OCI-LY7 (cell line): ENCODE measurements at regions not wholly inside any gene's neighbourhood (a gene's known extent, or its start where the extent isn't known, plus 50 kb on each side); places are given as distances from the start of the nearest gene placed in this dataset.

ENCODE experiments used
- BruUV-seq: library from RNA; stranded (reverse); fragments of 400-500 nt; replicated peaks from 2 replicates; lab custom pipeline; 2021; lab: Mats Ljungman, UMichigan
- CTCF ChIA-PET: fragments of 300-600 bp; sonication (Branson Sonifier 250); formaldehyde crosslinking; loops from one replicate; lab custom pipeline; 2022; ENCODE audit warnings: antibody characterized with exemption; ENCODE audit not compliant: unreplicated experiment; lab: Charles Lee
- POLR2A ChIA-PET: fragments of 300-600 bp; sonication (Branson Sonifier 250); formaldehyde crosslinking; loops from one replicate; lab custom pipeline; 2022; ENCODE audit warnings: antibody characterized with exemption; lab: Charles Lee
- DNase-seq: peaks from one replicate; pipeline ENCODE4 v3.0.0-alpha.2; 2015; ENCODE audit warnings: low spot score
- H2AFZ ChIP-seq: fragments of 200-600 bp; sonication (generic), shearing (Covaris generic); 2 replicates; pipeline ENCODE4 v1.6.1; 2014; ENCODE audit warnings: mild to moderate bottlenecking, antibody characterized with exemption, low read length, moderate library complexity
- H3K27ac ChIP-seq: fragments of 200-600 bp; sonication (generic); 2 replicates; pipeline ENCODE4 v1.5.1; 2014; ENCODE audit warnings: mixed run types, low read depth, mild to moderate bottlenecking, moderate library complexity, low read length, inconsistent platforms; ENCODE audit not compliant: poor library complexity, severe bottlenecking
- H3K36me3 ChIP-seq: fragments of 200-600 bp; sonication (generic); 2 replicates; pipeline ENCODE4 v1.6.1; 2014; ENCODE audit warnings: mild to moderate bottlenecking, antibody characterized with exemption, low read length, moderate library complexity, mixed read lengths; ENCODE audit not compliant: insufficient read depth
- H3K4me1 ChIP-seq: fragments of 200-600 bp; sonication (generic); 2 replicates; pipeline ENCODE4 v1.5.1; 2014; ENCODE audit warnings: mild to moderate bottlenecking, low read length; ENCODE audit not compliant: insufficient read depth, poor library complexity, severe bottlenecking
- H3K4me2 ChIP-seq: fragments of 200-600 bp; sonication (generic); 2 replicates; pipeline ENCODE4 v1.6.1; 2014; ENCODE audit warnings: mild to moderate bottlenecking, low read length
- H3K4me3 ChIP-seq: fragments of 200-600 bp; sonication (generic); 2 replicates; pipeline ENCODE4 v1.5.1; 2014; ENCODE audit warnings: mild to moderate bottlenecking, low read depth, low read length; ENCODE audit not compliant: poor library complexity, severe bottlenecking
- H3K79me2 ChIP-seq: fragments of 200-600 bp; sonication (generic); 2 replicates; pipeline ENCODE4 v1.6.1; 2016; ENCODE audit warnings: low read depth, mild to moderate bottlenecking, low read length, moderate library complexity, mixed read lengths; ENCODE audit not compliant: insufficient read depth
- H3K9me2 ChIP-seq: fragments of 200-600 bp; sonication (generic); 2 replicates; pipeline ENCODE4 v1.6.1; 2016; ENCODE audit warnings: mild to moderate bottlenecking, low read length, mixed read lengths; ENCODE audit not compliant: insufficient read depth
- H3K9me3 ChIP-seq: fragments of 200-600 bp; sonication (generic); 2 replicates; pipeline ENCODE4 v1.6.1; 2014; ENCODE audit warnings: mild to moderate bottlenecking, mixed run types, low read length, mixed read lengths
- H4K20me1 ChIP-seq: fragments of 200-600 bp; sonication (generic); 2 replicates; pipeline ENCODE4 v1.6.1; 2014; ENCODE audit warnings: mild to moderate bottlenecking, antibody characterized with exemption, low read length, moderate library complexity, mixed read lengths; ENCODE audit not compliant: insufficient read depth
- EZH2phosphoT487 ChIP-seq: fragments of 200-600 bp; sonication (generic); IDR thresholded peaks from 2 replicates; pipeline ENCODE4 v1.6.1; 2018; ENCODE audit warnings: low read depth, borderline replicate concordance, mild to moderate bottlenecking, mixed run types, antibody characterized with exemption, low read length, moderate library complexity, mixed read lengths
- intact Hi-C: fragments of 100-400 bp; cut with micrococcal nuclease; formaldehyde crosslinking; loops from one replicate; pipeline ENCODE4 v1.10.0; 2022; ENCODE audit not compliant: unreplicated experiment
- TF ChIP-seq, protein P1 (sequence below): fragments of 200-600 bp; sonication (generic); conservative IDR thresholded peaks from 2 replicates; pipeline ENCODE4 v1.5.1; 2014; ENCODE audit warnings: mild to moderate bottlenecking, antibody characterized with exemption, low read length, moderate library complexity, mixed read lengths

- Histone ChIP-seq H3K4me2 (no peak overlapping the region), H3K27ac (no peak overlapping the region), H3K4me3 (no peak overlapping the region), H3K9me3 (no peaks in the 10 kb centered on the region), H3K79me2 (no peaks in the 10 kb centered on the region), H3K9me2 (no peaks in the 10 kb centered on the region), H3K36me3 (no peaks in the 10 kb centered on the region), H3K4me1 (no peaks in the 10 kb centered on the region), H2AFZ (no peak overlapping the region), H4K20me1 (no peaks in the 10 kb centered on the region)
- no peak for DNase-seq
- intact Hi-C loops: no loop called here
- no peak for TF ChIP-seq EZH2phosphoT487
- TF ChIP-seq, protein P1, sequence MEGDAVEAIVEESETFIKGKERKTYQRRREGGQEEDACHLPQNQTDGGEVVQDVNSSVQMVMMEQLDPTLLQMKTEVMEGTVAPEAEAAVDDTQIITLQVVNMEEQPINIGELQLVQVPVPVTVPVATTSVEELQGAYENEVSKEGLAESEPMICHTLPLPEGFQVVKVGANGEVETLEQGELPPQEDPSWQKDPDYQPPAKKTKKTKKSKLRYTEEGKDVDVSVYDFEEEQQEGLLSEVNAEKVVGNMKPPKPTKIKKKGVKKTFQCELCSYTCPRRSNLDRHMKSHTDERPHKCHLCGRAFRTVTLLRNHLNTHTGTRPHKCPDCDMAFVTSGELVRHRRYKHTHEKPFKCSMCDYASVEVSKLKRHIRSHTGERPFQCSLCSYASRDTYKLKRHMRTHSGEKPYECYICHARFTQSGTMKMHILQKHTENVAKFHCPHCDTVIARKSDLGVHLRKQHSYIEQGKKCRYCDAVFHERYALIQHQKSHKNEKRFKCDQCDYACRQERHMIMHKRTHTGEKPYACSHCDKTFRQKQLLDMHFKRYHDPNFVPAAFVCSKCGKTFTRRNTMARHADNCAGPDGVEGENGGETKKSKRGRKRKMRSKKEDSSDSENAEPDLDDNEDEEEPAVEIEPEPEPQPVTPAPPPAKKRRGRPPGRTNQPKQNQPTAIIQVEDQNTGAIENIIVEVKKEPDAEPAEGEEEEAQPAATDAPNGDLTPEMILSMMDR: no peak
- no TSS peak for BruUV-seq
- ChIA-PET POLR2A (no interaction called here), CTCF (no interaction called here)
These were observed 297.3 kb downstream of the GRB14 start for GRCh38 chr2:164323978-164324377.

- intact Hi-C loops: no loop called here
- Histone ChIP-seq H3K9me2 (no peaks in the 10 kb centered on the region), H3K4me3 (no peak overlapping the region), H2AFZ (no peak overlapping the region), H3K36me3 (no peaks in the 10 kb centered on the region), H3K4me1 (no peaks in the 10 kb centered on the region), H3K79me2 (no peaks in the 10 kb centered on the region), H3K9me3 (no peaks in the 10 kb centered on the region), H3K27ac (no peak overlapping the region), H3K4me2 (no peak overlapping the region), H4K20me1 (no peaks in the 10 kb centered on the region)
- ChIA-PET CTCF (no interaction called here), POLR2A (no interaction called here)
- no TSS peak for BruUV-seq
- no peak for DNase-seq
- TF ChIP-seq EZH2phosphoT487: no peak
- TF ChIP-seq, protein P1: no peak
These were observed 307.1 kb downstream of the GRB14 start for GRCh38 chr2:164314148-164314547.

GRCh38 chr2:164306872-164307271 is 314.4 kb downstream of the GRB14 start:
- no peak overlapping the region for H3K27ac ChIP-seq
- no TSS peak for BruUV-seq

More at GRCh38 chr2:164306872-164307271, 314.4 kb downstream of the GRB14 start:
- Histone ChIP-seq H3K4me1 (no peaks in the 10 kb centered on the region), H3K79me2 (no peaks in the 10 kb centered on the region), H3K9me3 (no peaks in the 10 kb centered on the region), H4K20me1 (no peaks in the 10 kb centered on the region), H2AFZ (no peak overlapping the region), H3K4me3 (no peak overlapping the region), H3K9me2 (no peaks in the 10 kb centered on the region), H3K36me3 (no peaks in the 10 kb centered on the region), H3K4me2 (no peak overlapping the region)
- TF ChIP-seq, protein P1: no peak
- no peak for TF ChIP-seq EZH2phosphoT487
- intact Hi-C loops: loop anchor here (10.0 kb wide), 1 partner anchor 858 kb away; no protein-coding TSS in a partner anchor
- POLR2A ChIA-PET: no interaction called here
- CTCF ChIA-PET: no interaction called here
- DNase-seq: no peak
